GM23338 (cell line): ENCODE measurements at regions not wholly inside any gene's neighbourhood (a gene's known extent, or its start where the extent isn't known, plus 50 kb on each side); places are given as distances from the start of the nearest gene placed in this dataset.
A peak's percentile ranks its signal among the peaks of the same experiment; 100 is the strongest.

ENCODE experiments used
- ATAC-seq: fragments of 200-7000 bp; cut with Tn5 transposase; 3 replicates; pipeline ENCODE4 v1.9.1; 2020
- DNase-seq: peaks from one replicate; pipeline ENCODE4 v3.0.0-alpha.2; 2015; ENCODE audit warnings: low spot score
- H2AFZ ChIP-seq: fragments of 200-600 bp; sonication (generic); 2 replicates; pipeline ENCODE4 v1.8.0; 2016; ENCODE audit warnings: antibody characterized with exemption, mild to moderate bottlenecking, moderate library complexity
- H3F3A ChIP-seq: fragments of 200-600 bp; sonication (generic); replicated peaks from 2 replicates; pipeline ENCODE4 v1.8.0; 2017; ENCODE audit warnings: antibody characterized with exemption, mixed run types, low read depth
- H3K27ac ChIP-seq: fragments of 200-600 bp; sonication (generic); 2 replicates; pipeline ENCODE4 v1.6.1; 2016; ENCODE audit warnings: low read depth
- H3K27me3 ChIP-seq: fragments of 200-600 bp; sonication (generic); 2 replicates; pipeline ENCODE4 v1.8.0; 2016; ENCODE audit warnings: mild to moderate bottlenecking, mixed run types, moderate library complexity; ENCODE audit not compliant: insufficient read depth
- H3K36me3 ChIP-seq: fragments of 200-600 bp; sonication (generic); 2 replicates; pipeline ENCODE4 v1.8.0; 2016; ENCODE audit warnings: mild to moderate bottlenecking; ENCODE audit not compliant: insufficient read depth
- H3K4me1 ChIP-seq: fragments of 200-600 bp; sonication (generic); 2 replicates; pipeline ENCODE4 v1.8.0; 2016; ENCODE audit warnings: mild to moderate bottlenecking, moderate library complexity; ENCODE audit not compliant: insufficient read depth
- H3K4me2 ChIP-seq: fragments of 200-600 bp; sonication (generic); 2 replicates; pipeline ENCODE4 v1.7.1; 2017; ENCODE audit warnings: mixed run types
- H3K4me3 ChIP-seq: fragments of 200-600 bp; sonication (generic); 2 replicates; pipeline ENCODE4 v1.6.1; 2016; ENCODE audit warnings: mixed run types
- H3K79me2 ChIP-seq: fragments of 200-600 bp; sonication (generic); replicated peaks from 2 replicates; pipeline ENCODE4 v1.8.0; 2017; ENCODE audit warnings: mild to moderate bottlenecking; ENCODE audit not compliant: insufficient read depth
- H3K9me2 ChIP-seq: fragments of 200-600 bp; sonication (generic); 2 replicates; pipeline ENCODE4 v1.8.0; 2017; ENCODE audit not compliant: insufficient read depth
- H4K20me1 ChIP-seq: fragments of 200-600 bp; sonication (generic); replicated peaks from 2 replicates; pipeline ENCODE4 v1.8.0; 2017; ENCODE audit warnings: mild to moderate bottlenecking; ENCODE audit not compliant: insufficient read depth
- H3K27ac Mint-ChIP-seq: 2 replicates; pipeline ENCODE4 v1.8.0; 2020; ENCODE audit warnings: inconsistent platforms, mild to moderate bottlenecking, moderate library complexity, mixed read lengths
- H3K27me3 Mint-ChIP-seq: 3 replicates; pipeline ENCODE4 v1.8.0; 2022; ENCODE audit warnings: low read depth, mild to moderate bottlenecking, moderate library complexity, mixed read lengths, inconsistent platforms; ENCODE audit not compliant: insufficient read depth, poor library complexity
- H3K36me3 Mint-ChIP-seq: 3 replicates; pipeline ENCODE4 v1.8.0; 2021; ENCODE audit warnings: low read depth, mild to moderate bottlenecking, inconsistent platforms, moderate library complexity, mixed read lengths
- H3K4me1 Mint-ChIP-seq: 3 replicates; pipeline ENCODE4 v1.8.0; 2020; ENCODE audit warnings: mild to moderate bottlenecking, inconsistent platforms, mixed read lengths
- H3K4me3 Mint-ChIP-seq: 3 replicates; pipeline ENCODE4 v1.8.0; 2021; ENCODE audit warnings: moderate library complexity, mild to moderate bottlenecking, inconsistent platforms, mixed read lengths
- H3K9me3 Mint-ChIP-seq: 3 replicates; pipeline ENCODE4 v1.8.0; 2020; ENCODE audit warnings: moderate library complexity, mild to moderate bottlenecking, inconsistent platforms, mixed read lengths
- CREB1 ChIP-seq: fragments of 250-450 bp; sonication (Bioruptor Pico); IDR thresholded peaks from 2 replicates; pipeline ENCODE4 v1.5.0; 2020; ENCODE audit warnings: low read depth, mild to moderate bottlenecking, moderate library complexity
- CTCF ChIP-seq, 2 experiments: fragments of 200-600 bp in 1 of 2; sonication (generic) in 1 of 2; conservative IDR thresholded peaks; 2 replicates each; pipeline versions ENCODE4 v1.5.1 to v1.6.1; 2016 to 2017; ENCODE audit warnings: antibody characterized with exemption in 2 of 2, low read depth in 2 of 2, mild to moderate bottlenecking in 2 of 2, moderate library complexity in 1 of 2
- JUNB ChIP-seq: IDR thresholded peaks from one replicate; pipeline ENCODE4 v1.6.1; 2016; ENCODE audit warnings: antibody characterized with exemption; ENCODE audit not compliant: unreplicated experiment
- NANOG ChIP-seq: IDR thresholded peaks from 2 replicates; pipeline ENCODE4 v1.6.1; 2016; ENCODE audit warnings: antibody characterized with exemption, borderline replicate concordance
- POLR2AphosphoS5 ChIP-seq: IDR thresholded peaks from 2 replicates; pipeline ENCODE4 v1.6.1; 2016; ENCODE audit warnings: antibody characterized with exemption, low read depth
- REST ChIP-seq: IDR thresholded peaks from one replicate; pipeline ENCODE4 v1.6.1; 2018; ENCODE audit warnings: antibody characterized with exemption; ENCODE audit not compliant: unreplicated experiment
- STAT1 ChIP-seq: IDR thresholded peaks from one replicate; pipeline ENCODE4 v1.6.1; 2016; ENCODE audit warnings: antibody characterized with exemption; ENCODE audit not compliant: unreplicated experiment
- ZNF114 ChIP-seq: fragments of 250-450 bp; sonication (Bioruptor Pico); IDR thresholded peaks from 2 replicates; pipeline ENCODE4 v1.5.0; 2020; ENCODE audit warnings: mild to moderate bottlenecking, moderate library complexity
- ZNF331 ChIP-seq: fragments of 250-450 bp; sonication (Bioruptor Pico); IDR thresholded peaks from 2 replicates; pipeline ENCODE4 v1.5.0; 2020; ENCODE audit warnings: low read depth, mild to moderate bottlenecking, moderate library complexity
- TF ChIP-seq, protein P1 (sequence below): fragments of 250-450 bp; sonication (Bioruptor Pico); IDR thresholded peaks from 2 replicates; pipeline ENCODE4 v1.5.0; 2020; ENCODE audit warnings: mild to moderate bottlenecking, moderate library complexity

DNA sequence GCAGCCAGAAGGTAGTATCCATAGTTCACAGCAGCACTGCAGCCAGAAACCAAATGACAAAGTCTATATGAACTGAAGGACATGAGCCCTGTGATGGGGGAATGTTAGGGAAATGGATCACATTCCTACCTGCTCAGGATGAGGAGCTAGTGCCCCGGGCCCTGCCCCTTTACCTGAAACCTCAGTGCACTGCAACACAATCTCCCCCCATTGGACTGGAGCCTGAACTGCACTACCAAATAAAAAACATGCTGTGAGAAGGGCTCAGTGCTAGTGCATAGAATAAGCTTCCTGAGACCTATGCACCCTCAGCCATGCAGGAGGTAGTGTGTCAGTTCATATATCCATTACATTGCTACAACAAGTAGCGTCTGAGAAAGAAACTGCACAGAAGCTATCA lies 477.8 kb downstream of the HACE1 start:
- Histone ChIP-seq H3F3A (no peaks in the 10 kb centered on the region), H4K20me1 (no peaks in the 10 kb centered on the region), H3K27me3 (no peaks in the 10 kb centered on the region), H3K79me2 (no peaks in the 10 kb centered on the region), H3K27ac (no peak overlapping the region), H3K4me1 (no peaks in the 10 kb centered on the region), H3K4me3 (no peak overlapping the region), H3K36me3 (no peaks in the 10 kb centered on the region), H3K4me2 (no peak overlapping the region), H3K9me2 (no peaks in the 10 kb centered on the region), H2AFZ (no peak overlapping the region)
- ATAC-seq (peak; percentile 81), DNase-seq (peak; percentile 45)
- H3K27ac Mint-ChIP-seq = no peak overlapping the region
- no peaks in the 10 kb centered on the region; the same call in 1 of the 3 replicates for H3K36me3 Mint-ChIP-seq
- no peak overlapping the region for H3K4me3 Mint-ChIP-seq
- TF ChIP-seq JUNB (no peak), POLR2AphosphoS5 (no peak), CTCF (conservative IDR thresholded peaks at IDR 0.05; ENCODE audit: low read depth in 2 of 2) (peak in 1 of 2 experiments; percentile 21; a peak in 2 of 4 replicates)
- peaks cover 15% of the 10 kb centered on the region for H3K9me3 Mint-ChIP-seq
- H3K27me3 Mint-ChIP-seq = no peaks in the 10 kb centered on the region
- H3K4me1 Mint-ChIP-seq = no peaks in the 10 kb centered on the region

GRCh38 chr6:104365451-104366234 lies 494.1 kb downstream of the HACE1 start:
- H3K27ac ChIP-seq = no peak overlapping the region
- no peaks in the 10 kb centered on the region for H4K20me1 ChIP-seq
- Mint-ChIP-seq H3K4me1 (peaks cover 12% of the 10 kb centered on the region), H3K9me3 (no peaks in the 10 kb centered on the region), H3K27me3 (no peaks in the 10 kb centered on the region), H3K27ac (no peak overlapping the region), H3K36me3 (no peaks in the 10 kb centered on the region), H3K4me3 (no peak overlapping the region)
- no peak overlapping the region for H3K4me2 ChIP-seq
- H3K36me3 ChIP-seq = no peaks in the 10 kb centered on the region
- H3K27me3 ChIP-seq = no peaks in the 10 kb centered on the region
- H3K4me3 ChIP-seq = no peak overlapping the region
- no peaks in the 10 kb centered on the region for H3F3A ChIP-seq
- no peaks in the 10 kb centered on the region for H3K79me2 ChIP-seq
- no peak for ATAC-seq
- H3K4me1 ChIP-seq = peaks cover 8% of the 10 kb centered on the region; the same call in 1 of the 2 replicates
- DNase-seq = no peak
- 0 out of 2 replicates have a peak, but pooled peaks cover 3% of the 10 kb centered on the region for H3K9me2 ChIP-seq
- no peak overlapping the region for H2AFZ ChIP-seq
- TF ChIP-seq STAT1 (no peak), ZNF331 (CRISPR knock-in tag) (no peak), POLR2AphosphoS5 (no peak), NANOG (no peak), JUNB (no peak), ZNF114 (CRISPR knock-in tag) (no peak), REST (no peak), CREB1 (CRISPR knock-in tag) (no peak)
- TF ChIP-seq, protein P1, sequence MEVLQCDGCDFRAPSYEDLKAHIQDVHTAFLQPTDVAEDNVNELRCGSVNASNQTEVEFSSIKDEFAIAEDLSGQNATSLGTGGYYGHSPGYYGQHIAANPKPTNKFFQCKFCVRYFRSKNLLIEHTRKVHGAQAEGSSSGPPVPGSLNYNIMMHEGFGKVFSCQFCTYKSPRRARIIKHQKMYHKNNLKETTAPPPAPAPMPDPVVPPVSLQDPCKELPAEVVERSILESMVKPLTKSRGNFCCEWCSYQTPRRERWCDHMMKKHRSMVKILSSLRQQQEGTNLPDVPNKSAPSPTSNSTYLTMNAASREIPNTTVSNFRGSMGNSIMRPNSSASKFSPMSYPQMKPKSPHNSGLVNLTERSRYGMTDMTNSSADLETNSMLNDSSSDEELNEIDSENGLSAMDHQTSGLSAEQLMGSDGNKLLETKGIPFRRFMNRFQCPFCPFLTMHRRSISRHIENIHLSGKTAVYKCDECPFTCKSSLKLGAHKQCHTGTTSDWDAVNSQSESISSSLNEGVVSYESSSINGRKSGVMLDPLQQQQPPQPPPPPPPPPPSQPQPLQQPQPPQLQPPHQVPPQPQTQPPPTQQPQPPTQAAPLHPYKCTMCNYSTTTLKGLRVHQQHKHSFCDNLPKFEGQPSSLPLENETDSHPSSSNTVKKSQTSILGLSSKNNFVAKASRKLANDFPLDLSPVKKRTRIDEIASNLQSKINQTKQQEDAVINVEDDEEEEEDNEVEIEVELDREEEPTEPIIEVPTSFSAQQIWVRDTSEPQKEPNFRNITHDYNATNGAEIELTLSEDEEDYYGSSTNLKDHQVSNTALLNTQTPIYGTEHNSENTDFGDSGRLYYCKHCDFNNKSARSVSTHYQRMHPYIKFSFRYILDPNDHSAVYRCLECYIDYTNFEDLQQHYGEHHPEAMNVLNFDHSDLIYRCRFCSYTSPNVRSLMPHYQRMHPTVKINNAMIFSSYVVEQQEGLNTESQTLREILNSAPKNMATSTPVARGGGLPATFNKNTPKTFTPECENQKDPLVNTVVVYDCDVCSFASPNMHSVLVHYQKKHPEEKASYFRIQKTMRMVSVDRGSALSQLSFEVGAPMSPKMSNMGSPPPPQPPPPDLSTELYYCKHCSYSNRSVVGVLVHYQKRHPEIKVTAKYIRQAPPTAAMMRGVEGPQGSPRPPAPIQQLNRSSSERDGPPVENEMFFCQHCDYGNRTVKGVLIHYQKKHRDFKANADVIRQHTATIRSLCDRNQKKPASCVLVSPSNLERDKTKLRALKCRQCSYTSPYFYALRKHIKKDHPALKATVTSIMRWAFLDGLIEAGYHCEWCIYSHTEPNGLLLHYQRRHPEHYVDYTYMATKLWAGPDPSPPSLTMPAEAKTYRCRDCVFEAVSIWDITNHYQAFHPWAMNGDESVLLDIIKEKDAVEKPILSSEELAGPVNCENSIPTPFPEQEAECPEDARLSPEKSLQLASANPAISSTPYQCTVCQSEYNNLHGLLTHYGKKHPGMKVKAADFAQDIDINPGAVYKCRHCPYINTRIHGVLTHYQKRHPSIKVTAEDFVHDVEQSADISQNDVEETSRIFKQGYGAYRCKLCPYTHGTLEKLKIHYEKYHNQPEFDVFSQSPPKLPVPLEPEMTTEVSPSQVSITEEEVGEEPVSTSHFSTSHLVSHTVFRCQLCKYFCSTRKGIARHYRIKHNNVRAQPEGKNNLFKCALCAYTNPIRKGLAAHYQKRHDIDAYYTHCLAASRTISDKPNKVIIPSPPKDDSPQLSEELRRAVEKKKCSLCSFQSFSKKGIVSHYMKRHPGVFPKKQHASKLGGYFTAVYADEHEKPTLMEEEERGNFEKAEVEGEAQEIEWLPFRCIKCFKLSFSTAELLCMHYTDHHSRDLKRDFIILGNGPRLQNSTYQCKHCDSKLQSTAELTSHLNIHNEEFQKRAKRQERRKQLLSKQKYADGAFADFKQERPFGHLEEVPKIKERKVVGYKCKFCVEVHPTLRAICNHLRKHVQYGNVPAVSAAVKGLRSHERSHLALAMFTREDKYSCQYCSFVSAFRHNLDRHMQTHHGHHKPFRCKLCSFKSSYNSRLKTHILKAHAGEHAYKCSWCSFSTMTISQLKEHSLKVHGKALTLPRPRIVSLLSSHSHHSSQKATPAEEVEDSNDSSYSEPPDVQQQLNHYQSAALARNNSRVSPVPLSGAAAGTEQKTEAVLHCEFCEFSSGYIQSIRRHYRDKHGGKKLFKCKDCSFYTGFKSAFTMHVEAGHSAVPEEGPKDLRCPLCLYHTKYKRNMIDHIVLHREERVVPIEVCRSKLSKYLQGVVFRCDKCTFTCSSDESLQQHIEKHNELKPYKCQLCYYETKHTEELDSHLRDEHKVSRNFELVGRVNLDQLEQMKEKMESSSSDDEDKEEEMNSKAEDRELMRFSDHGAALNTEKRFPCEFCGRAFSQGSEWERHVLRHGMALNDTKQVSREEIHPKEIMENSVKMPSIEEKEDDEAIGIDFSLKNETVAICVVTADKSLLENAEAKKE (CRISPR knock-in tag) = no peak
